K562 (cell line): ENCODE measurements at regions not wholly inside any gene's neighbourhood (a gene's known extent, or its start where the extent isn't known, plus 50 kb on each side); places are given as distances from the start of the nearest gene placed in this dataset.
"Not testable (repeated sequence)": the region's sequence is repeated elsewhere in the genome, so short reads cannot be mapped to it uniquely, and the experiment has no call there.

Experiments used
- ATAC-seq: fragments of 200-7000 bp; cut with Tn5 transposase; 3 replicates; pipeline ENCODE4 v1.9.1; 2020; ENCODE audit warnings: moderate library complexity
- BruUV-seq: library from RNA; stranded (reverse); fragments of 400-500 nt; replicated peaks from 2 replicates; lab custom pipeline; 2021; lab: Mats Ljungman, UMichigan
- CTCF ChIA-PET: fragments of 300-600 bp; formaldehyde crosslinking; extraction: SDS; loops from one replicate; lab custom pipeline; 2021; ENCODE audit warnings: low intra/inter-chr PET ratio; lab: Yijun Ruan, JAX
- POLR2A ChIA-PET: fragments of 300-600, 350-650 bp; sonication (Branson Sonifier 250); formaldehyde crosslinking; extraction: SDS; loops from one replicate; lab custom pipeline; 2021; ENCODE audit warnings: antibody characterized with exemption, inconsistent platforms; lab: Yijun Ruan, JAX
- DNase-seq, 4 experiments: peaks; one replicate each; pipeline versions ENCODE4 v3.0.0 to v3.0.0-alpha.2; 2011 to 2018; ENCODE audit warnings: low spot score in 3 of 4, mixed read lengths in 3 of 4; ENCODE audit errors: extremely low read depth in 1 of 4
- FAIRE-seq: peaks from 2 replicates; lab custom pipeline; 2011; peaks lifted over from hg19 to GRCh38; lab: Jason Lieb, UNC
- H2AFZ ChIP-seq: 2 replicates; pipeline ENCODE4 v1.6.0; 2011; ENCODE audit warnings: low read depth, low read length, control low read depth, inconsistent platforms
- H3K27ac ChIP-seq: fragments of 200-600 bp; 3 replicates; pipeline ENCODE4 v1.8.0; 2011; ENCODE audit warnings: low read depth, mild to moderate bottlenecking, control low read depth, inconsistent platforms, low read length, moderate library complexity, mixed read lengths; ENCODE audit errors: extremely low read depth
- H3K27me3 ChIP-seq, 2 experiments: fragments of 300-600 bp in 1 of 2; 2 replicates in 1 of 2; 3 replicates in 1 of 2; pipeline versions ENCODE4 v1.6.0 to v1.8.0; 2011; ENCODE audit warnings: inconsistent platforms in 2 of 2, low read length in 2 of 2, mild to moderate bottlenecking in 1 of 2, mixed read lengths in 1 of 2, moderate library complexity in 1 of 2; ENCODE audit not compliant: control insufficient read depth in 2 of 2, insufficient read depth in 2 of 2
- H3K36me3 ChIP-seq: fragments of 300-600 bp; 3 replicates; pipeline ENCODE4 v1.8.0; 2011; ENCODE audit warnings: mild to moderate bottlenecking, low read length, inconsistent platforms; ENCODE audit not compliant: control insufficient read depth, insufficient read depth
- H3K4me1 ChIP-seq, 2 experiments: fragments of 200-600 bp in 1 of 2; replicated peaks in 1 of 2; 2 replicates in 1 of 2; 3 replicates in 1 of 2; pipeline versions ENCODE4 v1.5.1 to v1.8.0; 2011; ENCODE audit warnings: inconsistent platforms in 2 of 2, low read length in 2 of 2, mild to moderate bottlenecking in 1 of 2, mixed read lengths in 1 of 2, moderate library complexity in 1 of 2; ENCODE audit not compliant: control insufficient read depth in 2 of 2, insufficient read depth in 2 of 2
- H3K4me2 ChIP-seq: 2 replicates; pipeline ENCODE4 v1.6.1; 2011; ENCODE audit warnings: low read length, control low read depth, inconsistent platforms, mixed read lengths; ENCODE audit not compliant: insufficient read depth
- H3K4me3 ChIP-seq: fragments of 200-600 bp; sonication (generic), shearing (Covaris generic); 2 replicates; pipeline ENCODE4 v1.5.1; 2016; ENCODE audit warnings: control low read depth, inconsistent platforms
- H3K79me2 ChIP-seq: fragments of 200-600 bp; 3 replicates; pipeline ENCODE4 v1.8.0; 2011; ENCODE audit warnings: low read length, inconsistent platforms; ENCODE audit not compliant: control insufficient read depth, insufficient read depth
- H3K9ac ChIP-seq, 2 experiments: 2 replicates each; pipeline versions ENCODE4 v1.6.0 to v1.6.1; 2011; ENCODE audit warnings: low read depth in 2 of 2, low read length in 2 of 2, control low read depth in 1 of 2, inconsistent platforms in 1 of 2, mild to moderate bottlenecking in 1 of 2, mixed read lengths in 1 of 2; ENCODE audit not compliant: insufficient read depth in 1 of 2
- H3K9me1 ChIP-seq: one replicate; pipeline ENCODE4 v1.6.0; 2011; ENCODE audit warnings: inconsistent platforms, mild to moderate bottlenecking, low read length, moderate library complexity; ENCODE audit not compliant: control insufficient read depth, insufficient read depth
- H3K9me3 ChIP-seq: replicated peaks from 2 replicates; pipeline ENCODE4 v1.5.1; 2011; ENCODE audit warnings: low read depth, low read length, inconsistent platforms; ENCODE audit not compliant: control insufficient read depth, insufficient read depth
- H4K20me1 ChIP-seq: replicated peaks from 2 replicates; pipeline ENCODE4 v1.6.1; 2011; ENCODE audit warnings: low read length, inconsistent platforms, mixed read lengths; ENCODE audit not compliant: control insufficient read depth, insufficient read depth
- WGBS: fragments of 100-300 bp; shearing (Covaris generic); methylation state at CpG from one replicate; pipeline ENCODE4 v1.1.6; 2016; ENCODE audit warnings: low coverage, mixed read lengths; ENCODE audit not compliant: insufficient coverage; ENCODE audit errors: missing lambda C conversion rate; 5-methylcytosine and 5-hydroxymethylcytosine counted together
- in situ Hi-C: fragments of 300-500 bp; cut with MboI; formaldehyde crosslinking; loops from 4 replicates; pipeline ENCODE4 v1.15.0; 2018; ENCODE audit warnings: inconsistent platforms, mixed read lengths
- intact Hi-C: fragments of 100-400 bp; cut with micrococcal nuclease; formaldehyde crosslinking; loops from 2 replicates; pipeline ENCODE4 v1.14.2; 2022
- TF ChIP-seq, protein P1 (sequence below): fragments of 250-450 bp; sonication (Bioruptor Pico); IDR thresholded peaks from 2 replicates; pipeline ENCODE4 v1.5.0; 2021; ENCODE audit warnings: mild to moderate bottlenecking, moderate library complexity

DNA sequence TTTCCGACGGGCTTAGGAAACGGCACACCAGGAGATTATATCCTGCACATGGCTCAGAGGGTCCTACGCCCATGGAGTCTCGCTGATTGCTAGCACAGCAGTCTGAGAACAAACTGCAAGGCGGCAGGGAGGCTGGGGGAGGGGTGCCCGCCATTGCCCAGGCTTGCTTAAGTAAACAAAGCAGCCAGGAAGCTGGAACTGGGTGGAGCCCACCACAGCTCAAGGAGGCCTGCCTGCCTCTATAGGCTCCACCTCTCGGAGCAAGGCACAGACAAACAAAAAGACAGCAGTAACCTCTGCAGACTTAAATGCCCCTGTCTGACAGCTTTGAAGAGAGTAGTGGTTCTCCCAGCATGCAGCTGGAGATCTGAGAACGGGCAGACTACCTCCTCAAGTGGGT, 722.6 kb downstream of the BRINP3 start:
- POLR2A ChIA-PET, H3K9ac ChIP-seq, H3K36me3 ChIP-seq, H3K9me1 ChIP-seq, H3K27me3 ChIP-seq, intact Hi-C loops, H3K4me2 ChIP-seq, H3K4me3 ChIP-seq, H4K20me1 ChIP-seq, H3K27ac ChIP-seq, H2AFZ ChIP-seq, DNase-seq, H3K4me1 ChIP-seq, ATAC-seq, BruUV-seq, CTCF ChIA-PET, in situ Hi-C loops, H3K79me2 ChIP-seq, H3K9me3 ChIP-seq, FAIRE-seq: not testable (repeated sequence)
- 0% methylated on average over 9 of the region's 9 CpGs for WGBS

DNA sequence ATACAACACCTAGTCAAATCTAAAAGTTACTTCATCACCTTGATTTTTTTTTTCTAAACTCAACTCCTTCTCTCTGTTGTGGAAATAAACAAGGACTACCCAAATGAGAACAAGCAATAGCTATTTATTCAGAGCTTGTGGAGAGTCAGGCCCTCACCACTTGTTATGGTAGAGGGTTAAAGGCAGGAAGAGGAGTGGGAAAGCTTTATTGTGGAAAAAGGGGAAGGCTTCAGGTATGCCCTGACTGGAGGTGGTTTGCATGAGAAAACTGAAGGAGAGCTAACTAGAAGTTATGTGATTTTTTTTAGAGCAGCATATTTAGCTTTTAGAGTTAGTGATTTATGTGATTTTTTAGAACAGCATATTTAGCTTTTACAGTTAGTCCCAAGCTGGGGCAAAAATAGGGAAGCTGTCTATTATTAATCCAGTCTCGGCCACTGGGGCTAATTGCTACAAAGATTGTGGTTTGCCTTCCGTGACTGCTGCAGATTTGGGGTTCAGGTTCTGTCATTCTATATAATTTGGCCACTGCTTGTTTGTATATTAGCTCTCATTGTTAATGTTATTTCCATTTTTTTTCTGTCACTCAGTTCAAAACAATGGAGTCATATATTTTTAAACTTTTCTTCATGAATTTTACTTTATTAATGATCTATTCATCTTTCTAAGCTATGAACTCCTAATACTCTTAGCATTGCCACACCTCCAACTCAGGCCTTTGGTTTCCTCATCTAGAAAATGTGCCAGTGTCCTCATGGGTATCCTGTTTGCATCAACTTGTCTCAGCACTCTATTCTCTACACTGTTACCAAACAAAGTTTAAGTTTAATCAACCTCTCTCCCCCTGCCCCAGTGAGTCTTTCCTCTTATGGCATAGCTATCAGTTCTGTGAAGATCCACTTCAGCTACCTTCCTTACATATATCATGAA, 713.0 kb downstream of the BRINP3 start:
- Histone ChIP-seq H3K79me2 (no peaks in the 10 kb centered on the region), H3K9ac (no peak overlapping the region), H3K4me1 (no peaks in the 10 kb centered on the region), H3K36me3 (no peaks in the 10 kb centered on the region), H3K9me3 (no peaks in the 10 kb centered on the region), H3K4me3 (no peak overlapping the region), H3K27me3 (no peaks in the 10 kb centered on the region), H3K4me2 (no peak overlapping the region), H4K20me1 (no peaks in the 10 kb centered on the region), H3K27ac (no peak overlapping the region), H2AFZ (no peak overlapping the region), H3K9me1 (no peaks in the 10 kb centered on the region)
- intact Hi-C loops = no loop called here
- TF ChIP-seq, protein P1, sequence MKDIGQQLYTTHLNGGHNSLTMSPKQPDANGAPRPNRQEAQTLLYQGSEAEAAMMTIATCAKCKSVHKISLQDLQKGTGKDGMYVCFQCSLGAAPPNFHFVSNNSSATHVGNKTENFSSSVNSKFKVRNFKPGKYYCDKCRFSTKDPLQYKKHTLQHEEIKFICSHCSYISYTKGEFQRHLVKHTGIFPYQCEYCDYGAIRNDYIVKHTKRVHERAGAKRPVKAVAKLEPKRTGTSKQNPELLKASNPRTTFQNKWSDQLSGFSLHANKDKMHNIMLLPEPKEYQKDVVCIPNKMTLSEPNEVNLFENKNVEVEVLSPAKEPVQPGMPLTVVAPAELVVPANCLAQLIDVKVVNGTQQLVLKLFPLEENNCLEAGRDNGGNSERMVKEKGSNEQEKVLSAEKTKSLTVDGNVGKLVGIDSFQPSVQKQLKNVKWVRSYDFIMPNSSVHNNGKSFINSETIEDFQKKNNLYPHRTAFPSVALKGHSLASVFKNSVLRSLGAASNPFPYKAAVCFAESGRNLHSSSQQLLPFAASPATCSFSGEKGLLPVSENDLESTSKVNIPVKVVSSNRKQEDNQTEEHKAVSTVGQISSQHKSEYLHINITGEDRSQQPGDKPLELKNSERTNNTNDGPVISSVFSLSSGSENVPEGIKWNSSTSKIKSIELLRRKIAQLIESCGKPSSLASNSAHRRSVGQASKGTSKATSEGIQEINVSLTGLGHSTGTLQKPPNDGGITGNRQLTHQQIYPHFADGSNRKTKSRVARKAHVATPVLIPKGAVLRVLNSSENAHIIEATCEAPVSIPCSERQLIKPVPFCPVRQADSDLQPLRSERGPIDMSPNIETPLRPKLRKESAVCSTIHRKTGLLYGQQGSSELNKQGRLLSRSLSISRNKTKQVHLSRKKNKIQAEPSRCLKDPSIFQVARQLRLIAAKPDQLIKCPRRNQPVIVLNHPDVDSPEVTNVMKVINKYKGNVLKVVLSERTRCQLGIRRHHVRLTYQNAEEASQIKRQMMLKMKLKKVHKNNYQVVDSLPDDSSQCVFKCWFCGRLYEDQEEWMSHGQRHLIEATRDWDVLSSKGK (CRISPR knock-in tag) = no peak
- no peak for FAIRE-seq
- BruUV-seq = no TSS peak
- POLR2A ChIA-PET = no interaction called here
- ATAC-seq = no peak
- CTCF ChIA-PET = no interaction called here
- in situ Hi-C loops = no loop called here
- WGBS = 2% methylated on average over 2 of the region's 2 CpGs
- DNase-seq = no peak
